Activated T-helper 9 cell treated with anti-CD3 and anti-CD28 coated beads, Interleukin-2, amount 50 U/mL, for 16 hours (primary cell): ENCODE measurements at regions not wholly inside any gene's neighbourhood (a gene's known extent, or its start where the extent isn't known, plus 50 kb on each side); places are given as distances from the start of the nearest gene placed in this dataset.

ENCODE experiments used
- DNase-seq: peaks from one replicate; pipeline ENCODE4 v3.0.0-alpha.2; 2020; ENCODE audit warnings: low read depth

DNA sequence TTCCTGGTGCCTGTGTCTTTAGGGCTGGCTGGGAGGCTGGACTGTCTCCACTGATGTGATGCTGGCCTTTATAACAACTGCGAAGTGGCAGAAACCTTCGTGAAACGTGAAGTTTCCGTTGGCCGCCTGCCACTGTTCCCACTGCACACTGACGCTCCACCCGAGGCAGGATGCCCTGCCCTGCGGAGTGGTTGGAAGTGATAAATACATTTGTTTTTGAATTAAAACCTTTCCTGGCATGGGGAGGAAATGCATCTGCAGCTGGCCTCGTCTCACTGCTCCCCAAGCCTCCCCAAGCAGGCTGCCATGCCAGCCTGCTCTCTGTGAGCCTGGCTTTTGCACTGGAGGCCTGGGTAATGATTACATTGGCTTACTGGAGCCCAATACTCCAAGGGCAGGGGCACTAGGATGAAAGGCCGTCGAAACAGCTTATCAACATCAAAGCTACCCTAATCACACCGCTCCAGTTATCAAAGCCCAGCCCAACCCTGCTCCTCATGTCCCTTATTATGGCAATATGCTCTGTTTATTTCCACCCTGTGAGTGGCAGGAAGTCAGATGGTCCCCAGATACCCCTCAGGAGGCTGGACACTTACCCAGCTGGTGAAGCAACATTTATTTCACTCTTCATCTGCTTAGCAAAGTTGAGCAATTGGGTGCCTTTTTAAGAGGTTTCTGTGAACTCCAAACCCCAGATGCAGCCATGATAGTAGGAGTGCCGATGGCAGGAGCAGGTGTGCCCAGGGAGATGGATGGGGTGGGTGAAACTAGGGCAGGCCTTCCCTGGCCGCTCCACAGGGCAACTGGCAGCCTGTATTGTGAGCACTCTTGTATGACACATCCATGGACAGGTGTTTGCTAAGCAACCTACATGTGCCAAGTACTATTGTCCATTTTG, 97.4 kb upstream of the ITGA6 start:
- no peak for DNase-seq

DNA sequence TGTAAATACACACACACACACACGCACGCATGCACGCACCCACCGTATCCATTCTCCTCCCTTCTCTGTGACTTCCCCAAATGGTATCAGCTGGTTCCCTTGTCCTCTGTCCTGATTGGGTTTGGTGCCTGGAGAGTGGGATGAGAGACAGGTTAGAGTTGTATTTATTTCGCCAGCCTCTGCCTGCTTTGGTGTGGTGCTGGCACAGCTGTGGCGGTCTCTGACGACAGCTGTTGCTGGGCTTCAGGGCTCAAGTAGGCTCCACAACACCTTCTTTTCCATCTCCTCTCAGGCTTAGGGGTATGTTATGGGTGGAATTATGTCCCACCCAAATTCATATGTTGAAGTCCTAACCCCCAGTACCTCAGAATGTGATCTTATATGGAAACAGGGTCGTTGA, 94.9 kb upstream of the ITGA6 start:
- no peak for DNase-seq

DNA sequence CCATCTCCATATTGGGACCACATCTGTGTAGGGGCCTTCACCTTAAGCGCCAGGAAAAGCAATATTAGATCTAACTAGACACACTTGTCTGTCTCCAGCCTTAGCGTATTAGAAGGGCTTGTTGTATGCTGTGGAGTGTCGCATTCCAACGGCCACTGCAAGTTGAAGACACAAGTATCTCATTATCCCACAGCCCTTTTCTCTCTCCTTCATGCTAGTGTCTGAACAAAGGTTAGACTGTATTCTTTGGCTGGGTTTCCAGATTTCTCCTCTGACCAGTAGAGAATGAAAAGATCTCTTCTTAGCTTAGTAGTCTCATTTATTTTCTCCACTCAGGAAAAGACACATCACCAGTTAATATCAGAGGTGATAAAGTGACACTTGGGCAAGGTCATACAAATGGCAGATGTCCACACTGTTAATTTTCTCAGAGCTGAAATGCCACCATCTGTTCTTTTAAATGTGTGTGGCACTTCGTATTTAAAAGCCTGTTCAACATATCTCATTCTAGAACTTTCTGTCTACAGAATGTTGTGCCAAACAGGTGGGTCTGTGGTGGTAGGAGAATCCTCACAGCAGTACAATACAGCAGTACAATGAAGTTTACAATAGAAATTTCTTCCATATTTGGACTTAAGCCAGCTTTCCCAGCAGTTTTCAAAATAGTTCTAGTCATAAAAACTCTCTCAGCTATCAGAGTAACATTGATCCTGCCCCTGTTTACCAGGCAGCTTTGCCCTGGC, 94.0 kb upstream of the ITGA6 start:
- DNase-seq = no peak

DNA sequence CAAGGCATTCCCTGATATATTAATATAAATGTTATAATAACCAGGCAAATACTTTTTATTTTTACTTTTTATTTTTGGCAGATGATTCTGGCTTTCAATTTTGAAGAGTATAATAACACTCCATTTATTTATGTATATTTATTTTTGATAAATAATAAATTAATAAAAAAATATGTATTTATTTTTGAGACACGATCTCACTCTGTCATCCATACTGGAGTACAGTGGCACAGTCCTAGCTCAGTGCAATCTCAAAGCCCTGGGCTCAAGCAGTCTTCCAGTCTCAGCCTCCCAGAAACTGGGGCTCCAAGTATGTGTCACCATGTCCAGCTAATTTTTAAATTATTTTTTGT, 93.4 kb upstream of the ITGA6 start:
- no peak for DNase-seq

DNA sequence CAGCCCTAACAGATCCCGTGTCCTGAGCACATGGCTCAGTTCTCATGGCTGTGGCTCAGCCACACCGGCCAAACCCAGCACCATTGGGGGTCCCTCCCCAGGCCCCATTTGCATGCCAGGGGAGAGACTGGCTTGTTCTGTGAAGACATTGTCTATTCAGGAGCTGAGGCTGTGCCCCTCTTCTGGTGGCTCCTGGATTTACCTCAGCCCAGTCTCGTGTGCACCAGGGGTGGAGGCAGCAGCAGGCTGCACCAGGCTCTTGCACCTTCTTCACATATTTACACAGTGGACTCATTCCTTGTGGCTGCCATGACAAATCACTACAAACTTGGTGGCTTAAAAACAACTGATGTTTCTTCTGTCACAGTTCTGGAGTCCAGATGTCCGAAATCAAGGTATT, 92.4 kb upstream of the ITGA6 start:
- no peak for DNase-seq

DNA sequence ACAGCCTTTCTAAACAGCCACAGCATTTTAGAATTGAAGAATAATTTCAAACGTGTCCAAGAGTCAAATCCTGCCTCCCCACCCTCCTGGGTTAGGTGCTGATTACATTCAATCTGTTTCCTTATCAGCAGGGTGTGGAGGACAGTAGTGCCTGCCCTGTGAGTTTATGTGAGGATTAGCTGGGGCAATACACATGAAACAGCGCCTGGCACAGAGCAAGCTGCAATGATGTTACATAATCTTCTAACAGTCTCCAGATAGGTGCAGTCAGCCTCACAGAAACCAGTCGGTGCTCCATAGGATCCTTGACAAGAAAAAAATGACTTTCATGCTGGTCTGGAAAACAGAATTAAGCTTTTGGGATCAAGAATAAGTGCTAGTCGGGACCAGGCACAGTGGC, 91.7 kb upstream of the ITGA6 start:
- no peak for DNase-seq

DNA sequence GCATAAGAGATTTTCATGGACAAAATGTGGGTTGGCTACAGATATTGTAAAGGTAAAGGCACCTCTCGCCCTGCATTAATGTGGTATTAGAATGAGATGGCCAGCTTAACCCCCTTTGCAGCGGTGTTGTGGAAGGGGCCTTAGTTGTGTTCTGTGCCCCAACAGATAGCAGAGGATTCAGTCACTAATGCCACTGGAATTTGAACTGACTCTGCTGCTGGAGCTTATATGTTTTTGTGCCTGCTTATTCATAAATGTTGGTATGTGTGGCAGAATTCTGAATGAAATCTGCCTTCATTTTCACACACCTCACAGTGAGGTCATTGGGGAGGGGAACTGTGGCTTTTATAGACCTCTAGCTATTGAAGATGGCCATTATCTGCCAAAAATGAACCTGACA, 90.7 kb upstream of the ITGA6 start:
- no peak for DNase-seq

DNA sequence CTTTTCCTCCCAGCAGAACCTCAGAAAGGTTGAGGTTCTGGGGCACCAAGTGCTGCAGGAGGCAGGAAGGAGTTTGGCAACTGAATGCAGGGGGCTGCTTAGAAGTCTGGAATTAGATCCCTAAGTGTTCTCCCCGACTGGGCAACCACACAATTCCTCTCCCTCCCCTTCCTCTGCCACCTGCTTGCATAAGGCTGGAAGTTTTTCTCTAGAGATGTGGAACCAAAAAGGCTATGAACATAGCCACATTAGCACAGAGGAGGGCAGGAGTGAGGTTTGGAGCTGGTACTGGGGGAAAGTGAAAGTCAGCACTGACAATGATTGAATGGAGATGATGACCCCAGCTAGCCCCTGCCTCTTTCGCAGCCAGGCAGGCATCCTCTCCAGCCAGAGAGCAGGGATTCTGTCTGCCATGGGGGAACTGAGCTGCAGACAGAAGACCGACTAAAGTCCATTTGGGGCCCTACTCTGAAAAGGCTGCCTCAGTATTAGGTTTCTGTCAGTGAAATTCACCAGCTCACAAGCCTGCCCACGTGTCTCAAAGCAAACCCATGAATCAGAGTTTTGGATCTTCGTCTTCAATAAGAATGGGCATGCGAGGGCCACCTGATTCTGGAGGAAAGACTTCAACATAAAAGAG, 87.9 kb upstream of the ITGA6 start:
- DNase-seq = no peak

DNA sequence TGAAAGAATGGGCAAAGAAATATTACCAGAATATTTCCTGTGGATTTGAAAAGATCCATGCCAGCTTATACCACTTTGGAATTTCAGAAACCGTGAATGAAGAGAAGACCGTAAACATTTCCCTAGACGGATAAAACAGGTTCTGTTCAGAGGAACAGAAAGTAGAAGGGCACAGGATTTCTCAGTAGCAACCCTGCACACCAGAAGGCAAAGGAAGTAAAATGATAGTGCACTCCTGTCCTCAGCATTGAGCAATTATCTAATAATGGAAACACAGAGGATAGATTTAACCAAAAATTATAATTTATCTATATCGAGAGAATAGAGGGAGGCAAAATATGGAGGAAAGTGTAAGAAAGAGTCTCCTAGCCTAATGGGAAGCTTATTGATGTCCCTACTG, 87.0 kb upstream of the ITGA6 start:
- DNase-seq = no peak

DNA sequence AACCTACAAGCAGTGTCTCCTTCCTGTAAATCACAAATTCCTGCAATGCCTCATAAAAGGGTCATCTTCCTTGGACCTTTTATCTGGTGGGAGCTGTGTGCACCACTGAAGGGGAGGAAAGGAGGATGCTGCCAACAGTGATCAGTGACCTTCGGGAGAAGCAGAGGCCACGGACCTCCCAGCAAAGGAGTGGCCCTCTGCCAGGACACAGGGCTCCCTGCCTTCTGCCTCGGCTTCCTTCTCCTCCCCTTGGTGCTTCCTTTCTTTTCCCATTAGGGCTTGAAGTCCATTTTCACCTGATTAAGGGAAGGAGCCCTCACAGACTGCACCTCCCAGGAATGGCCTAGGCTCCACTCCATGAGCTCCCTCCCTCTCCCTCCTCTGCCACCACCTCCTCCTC, 85.3 kb upstream of the ITGA6 start:
- DNase-seq = no peak

DNA sequence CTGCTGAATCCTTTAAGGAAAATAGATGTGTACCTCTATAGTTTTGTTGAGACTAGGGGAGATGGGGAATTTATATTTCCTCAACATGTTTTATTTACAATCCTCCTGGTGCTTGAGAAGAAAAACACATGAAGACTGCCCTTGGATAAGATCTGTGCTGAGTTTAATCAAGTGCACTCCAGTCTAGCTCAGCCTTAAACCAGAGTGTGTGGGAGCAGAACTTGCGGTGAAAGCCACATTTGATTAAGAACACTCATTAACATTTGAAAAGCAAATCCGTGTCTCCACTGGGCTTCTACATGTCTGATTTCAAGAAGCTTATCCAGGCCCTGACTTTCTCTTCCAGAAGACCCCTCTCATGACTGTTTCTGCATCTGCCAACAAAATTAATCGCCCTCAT, 84.8 kb upstream of the ITGA6 start:
- no peak for DNase-seq

DNA sequence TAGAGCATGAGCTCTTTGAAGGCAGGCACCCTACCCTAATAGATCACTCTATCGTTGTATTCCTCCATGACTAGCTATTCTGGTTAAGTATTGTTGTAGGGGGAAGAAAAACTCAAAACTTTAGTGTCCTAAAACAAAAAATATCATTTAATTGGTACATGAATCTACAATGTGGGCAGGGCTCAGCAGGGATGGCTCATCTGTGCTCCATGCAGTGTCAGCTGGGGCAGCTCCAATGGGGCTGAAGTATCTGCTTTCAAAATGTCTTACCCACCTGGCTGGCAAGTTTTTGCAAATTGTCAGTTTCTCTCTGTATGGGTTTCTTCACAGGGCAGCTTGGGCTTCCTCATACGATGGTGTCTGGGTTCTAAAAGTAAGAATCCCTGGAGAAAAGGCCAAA, 83.2 kb upstream of the ITGA6 start:
- DNase-seq = no peak

DNA sequence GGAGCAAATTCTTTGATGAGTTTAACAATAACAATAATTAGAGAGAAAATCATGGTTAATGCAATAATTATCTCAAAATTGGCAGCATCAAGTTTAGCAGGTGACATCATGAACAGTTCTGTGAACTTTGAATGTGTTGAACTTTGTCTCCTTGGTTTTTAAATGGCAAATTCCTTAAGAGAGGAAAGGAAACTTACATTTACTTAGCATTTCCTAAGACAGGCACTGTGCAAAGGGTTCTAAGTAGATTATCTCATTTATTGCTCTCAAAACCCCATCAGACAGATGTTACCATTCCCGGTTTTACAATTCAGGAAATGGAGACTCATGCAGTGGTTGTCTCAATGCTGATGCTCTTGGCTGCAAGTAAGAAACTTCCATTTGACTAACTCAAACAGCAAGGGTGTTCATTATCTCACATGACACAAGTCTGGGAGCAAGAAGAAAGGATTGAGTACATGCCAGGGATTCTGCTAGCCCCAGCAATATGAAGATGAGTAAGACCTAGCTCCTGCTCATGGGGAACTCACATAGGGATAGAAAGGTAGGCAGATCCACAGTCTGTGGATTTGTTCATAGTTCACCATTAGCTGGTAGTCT, 81.3 kb upstream of the ITGA6 start:
- DNase-seq = no peak

DNA sequence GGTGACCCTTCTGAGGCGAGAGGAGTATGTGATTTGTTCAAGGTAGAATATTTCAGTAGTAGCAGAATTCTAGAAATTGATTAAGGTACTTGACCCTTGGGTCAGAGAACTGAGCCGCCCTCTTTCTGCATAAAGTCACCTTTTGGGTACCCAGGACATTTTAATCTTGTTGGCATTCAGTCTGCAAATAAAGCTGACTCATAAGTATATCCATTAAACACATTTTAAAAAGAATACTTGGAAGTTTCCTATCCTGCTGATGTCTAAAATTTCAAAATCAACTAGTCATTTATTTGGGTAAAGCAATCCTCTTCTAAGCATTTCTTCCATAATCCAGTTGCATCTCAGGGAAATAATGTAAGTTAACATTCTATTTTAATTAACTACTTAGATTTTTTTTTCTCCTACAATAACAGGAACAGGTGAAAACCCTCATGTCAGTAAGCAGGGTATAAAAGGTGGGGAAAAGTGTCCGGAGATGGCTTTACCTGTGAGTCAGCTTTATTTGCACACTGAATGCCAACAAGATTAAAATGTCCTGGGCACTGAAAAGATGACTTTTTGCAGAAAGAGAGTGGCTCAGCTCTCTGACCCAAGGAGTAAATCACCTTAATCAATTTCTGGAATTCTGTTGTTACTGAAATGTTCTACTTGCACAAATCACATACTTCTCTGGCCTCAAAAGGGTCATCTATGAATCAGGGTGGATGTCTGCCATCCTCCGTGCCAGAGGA, 78.7 kb upstream of the ITGA6 start:
- DNase-seq = no peak

DNA sequence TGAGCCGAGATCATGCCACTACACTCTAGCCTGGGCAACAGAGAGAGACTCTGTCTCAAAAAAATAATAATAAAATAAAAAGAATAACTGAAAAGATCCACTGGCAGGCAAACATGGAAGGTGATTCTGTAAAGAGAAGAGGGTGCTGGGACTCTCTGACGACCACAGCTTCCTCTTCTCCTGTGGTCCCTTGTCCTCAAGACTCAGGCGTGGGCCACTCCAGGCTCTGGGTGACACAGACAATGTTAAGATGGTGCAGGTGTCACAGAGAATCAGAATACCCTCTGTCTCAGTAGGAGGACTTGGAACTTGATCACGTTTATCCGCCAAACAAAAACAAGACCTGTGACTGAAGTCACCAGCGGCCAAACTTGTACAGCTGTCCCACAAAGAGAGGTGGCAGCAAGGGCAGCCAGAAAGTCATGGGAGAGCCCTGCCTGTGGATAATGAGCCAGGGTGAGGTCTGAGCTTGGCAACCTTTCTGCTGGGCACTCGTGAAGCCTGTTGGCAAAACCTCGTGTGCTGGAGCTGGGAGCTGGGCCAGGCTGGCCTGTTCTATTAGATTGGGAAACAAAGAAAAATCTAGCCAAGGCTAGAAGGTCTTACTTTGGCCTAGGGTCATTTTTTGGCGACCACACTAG, 76.4 kb upstream of the ITGA6 start:
- no peak for DNase-seq

DNA sequence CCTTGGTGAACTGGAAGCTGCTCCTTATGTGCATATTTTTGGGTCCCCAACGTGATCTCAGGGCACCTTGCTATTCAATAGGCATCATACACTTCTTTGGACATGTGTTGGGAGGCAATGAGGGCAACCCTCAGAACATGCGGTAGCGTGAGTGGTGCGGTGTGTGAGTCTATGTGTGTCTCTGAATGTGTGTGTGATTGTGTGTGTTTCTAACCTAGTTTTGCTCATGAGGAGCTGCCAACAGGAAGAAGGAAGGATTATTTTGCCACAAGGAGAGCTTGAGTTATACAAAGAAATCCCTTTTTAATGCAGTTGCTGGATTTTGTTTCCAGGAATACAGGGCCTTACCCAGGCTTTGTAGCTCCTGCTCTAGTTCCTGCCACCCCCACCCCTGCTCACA, 75.8 kb upstream of the ITGA6 start:
- DNase-seq = no peak

DNA sequence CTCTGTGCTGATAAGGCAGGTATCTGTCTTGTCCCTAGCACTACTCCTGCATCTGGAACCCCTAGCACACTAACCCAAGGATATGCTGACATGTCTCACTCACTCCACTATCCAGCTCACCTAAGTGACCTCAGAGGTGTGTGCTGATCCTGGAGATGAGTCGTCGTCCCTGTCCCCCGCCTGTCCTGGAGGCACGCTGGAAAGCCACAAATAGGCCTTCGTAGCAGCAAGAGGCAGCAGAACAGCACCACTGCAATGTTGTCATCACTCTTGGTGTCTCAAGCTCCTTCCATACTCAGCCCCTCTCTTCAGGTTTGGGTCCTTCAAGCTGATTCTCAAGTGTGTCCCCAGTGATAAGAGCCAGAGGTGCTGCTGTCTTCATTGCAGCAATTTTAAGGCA, 73.0 kb upstream of the ITGA6 start:
- no peak for DNase-seq

DNA sequence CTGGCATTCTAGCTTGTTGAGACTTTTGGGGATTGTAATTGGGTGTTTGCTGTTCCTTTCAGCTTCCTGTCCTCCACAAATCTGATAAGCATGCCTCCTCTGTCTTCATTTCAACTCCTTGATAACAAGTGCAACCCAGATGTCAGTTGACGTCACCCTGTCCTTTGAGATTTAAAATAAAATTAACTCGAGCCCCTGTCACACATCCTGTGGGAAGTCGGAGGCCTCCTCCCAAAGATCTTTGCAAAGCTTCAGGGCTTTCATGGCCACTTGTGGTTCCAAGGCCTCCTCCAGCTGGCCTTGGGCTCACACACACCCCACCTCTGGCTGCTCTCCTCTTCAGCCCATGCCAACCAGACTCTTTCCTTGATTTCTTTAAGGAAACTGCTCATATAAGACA, 69.9 kb upstream of the ITGA6 start:
- no peak for DNase-seq

DNA sequence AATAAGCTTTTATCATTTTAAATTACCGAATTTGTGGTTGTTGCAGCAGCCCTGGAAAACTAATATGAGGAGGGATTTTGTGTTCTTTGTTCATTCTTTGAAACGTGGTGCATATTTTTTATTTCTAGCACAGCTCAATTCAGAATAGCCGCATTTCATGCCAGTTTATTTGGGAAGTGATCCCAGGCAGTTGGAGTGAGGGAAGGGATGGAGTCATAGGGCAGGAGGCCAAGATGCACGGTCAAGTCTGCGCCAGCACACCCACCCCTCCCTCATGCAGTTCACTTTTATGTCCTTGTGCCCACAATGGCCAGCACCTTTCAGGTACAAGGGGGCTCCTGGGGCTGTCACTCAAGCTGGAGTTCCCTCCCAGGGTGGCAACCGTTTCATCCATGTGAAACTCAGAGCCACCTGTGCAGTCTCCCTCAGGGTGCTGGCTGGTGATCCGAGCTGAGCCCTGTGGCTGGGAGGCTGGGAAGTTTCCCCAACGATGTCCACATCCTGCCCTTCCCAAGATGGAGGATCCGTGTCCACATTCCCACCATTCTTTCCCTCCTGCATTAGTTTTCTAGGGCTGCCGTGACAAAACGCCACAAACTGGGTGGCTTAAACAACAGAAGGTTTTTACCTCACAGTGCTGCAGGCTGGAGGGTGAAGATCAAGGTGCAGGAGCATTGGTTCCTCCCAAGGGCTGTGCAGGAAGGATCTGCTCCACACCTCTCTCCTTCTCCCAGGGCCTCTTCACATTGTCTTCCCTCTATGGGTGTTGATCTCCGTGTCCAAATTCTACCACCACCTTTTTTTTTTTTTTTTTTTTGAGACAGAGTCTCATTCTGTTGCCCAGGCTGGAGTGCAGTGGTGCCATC, 68.5 kb upstream of the ITGA6 start:
- DNase-seq = no peak

DNA sequence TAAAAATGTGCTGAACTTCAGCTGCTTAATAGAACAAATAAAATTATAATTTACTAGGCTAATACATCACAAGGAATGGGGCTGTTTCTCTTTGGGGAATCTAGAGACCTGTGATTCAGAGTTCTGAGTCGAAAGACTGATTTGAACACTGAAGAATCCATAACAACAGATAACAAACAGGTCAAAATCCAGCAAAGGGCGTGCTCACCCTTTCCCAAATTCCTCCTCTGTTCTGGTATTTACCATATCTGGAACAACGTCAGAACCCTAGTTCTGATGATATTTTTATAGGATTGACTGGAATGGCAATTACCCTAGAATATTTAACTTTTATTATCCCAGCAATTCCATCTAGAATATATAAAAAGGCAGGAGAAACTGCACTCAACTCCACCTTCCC, 66.0 kb upstream of the ITGA6 start:
- no peak for DNase-seq

DNA sequence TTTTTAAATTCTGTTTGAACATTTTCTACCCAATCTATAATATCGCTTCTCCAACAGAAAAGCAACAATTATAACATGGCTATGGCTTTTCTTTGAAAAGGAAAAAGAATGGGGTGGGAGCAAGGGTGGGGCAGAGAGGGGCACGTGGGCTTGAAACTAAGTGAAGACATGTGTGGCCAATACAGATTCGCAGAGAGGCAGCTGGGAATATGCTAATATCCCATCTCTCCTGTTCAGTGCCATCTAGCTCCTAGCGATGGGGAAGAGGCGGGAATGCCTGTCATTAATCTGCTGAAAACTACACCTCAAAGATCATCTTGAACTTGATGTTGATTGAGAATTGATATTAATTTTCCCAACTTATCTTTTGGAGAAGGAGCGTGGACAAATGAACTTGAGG, 65.5 kb upstream of the ITGA6 start:
- DNase-seq = no peak
